ENCODE measurements at regions not wholly inside any gene's neighbourhood (a gene's known extent, or its start where the extent isn't known, plus 50 kb on each side); places are given as distances from the start of the nearest gene placed in this dataset.

- Mint-ChIP-seq H3K36me3 (no peaks in the 10 kb centered on the region), H3K27me3 (ENCODE audit: insufficient read depth, low read depth) (no peaks in the 10 kb centered on the region), H3K4me1 (no peaks in the 10 kb centered on the region), H3K4me3 (no peak overlapping the region), H3K9me3 (peaks cover 2% of the 10 kb centered on the region), H3K27ac (no peak overlapping the region)
- Histone ChIP-seq H3F3A (ENCODE audit: low read depth) (no peaks in the 10 kb centered on the region), H2AFZ (replicated peaks) (no peak overlapping the region), H3K27me3 (no peaks in the 10 kb centered on the region), H3K4me3 (no peak overlapping the region), H3K9ac (no peak overlapping the region), H3K36me3 (no peaks in the 10 kb centered on the region), H3K4me1 (no peaks in the 10 kb centered on the region), H3K4me2 (no peak overlapping the region), H3K9me3 (ENCODE audit: low read depth) (no peaks in the 10 kb centered on the region), H3K79me2 (ENCODE audit: low read depth) (no peaks in the 10 kb centered on the region), H4K20me1 (ENCODE audit: low read depth) (no peaks in the 10 kb centered on the region), H3K27ac (no peak overlapping the region)
- no peak for DNase-seq (ENCODE audit: low spot score)
- TF ChIP-seq EZH2 (IDR thresholded peaks at IDR 0.05): no peak
- TF ChIP-seq EZH2phosphoT487 (IDR thresholded peaks at IDR 0.05): no peak
- TF ChIP-seq, protein P1, sequence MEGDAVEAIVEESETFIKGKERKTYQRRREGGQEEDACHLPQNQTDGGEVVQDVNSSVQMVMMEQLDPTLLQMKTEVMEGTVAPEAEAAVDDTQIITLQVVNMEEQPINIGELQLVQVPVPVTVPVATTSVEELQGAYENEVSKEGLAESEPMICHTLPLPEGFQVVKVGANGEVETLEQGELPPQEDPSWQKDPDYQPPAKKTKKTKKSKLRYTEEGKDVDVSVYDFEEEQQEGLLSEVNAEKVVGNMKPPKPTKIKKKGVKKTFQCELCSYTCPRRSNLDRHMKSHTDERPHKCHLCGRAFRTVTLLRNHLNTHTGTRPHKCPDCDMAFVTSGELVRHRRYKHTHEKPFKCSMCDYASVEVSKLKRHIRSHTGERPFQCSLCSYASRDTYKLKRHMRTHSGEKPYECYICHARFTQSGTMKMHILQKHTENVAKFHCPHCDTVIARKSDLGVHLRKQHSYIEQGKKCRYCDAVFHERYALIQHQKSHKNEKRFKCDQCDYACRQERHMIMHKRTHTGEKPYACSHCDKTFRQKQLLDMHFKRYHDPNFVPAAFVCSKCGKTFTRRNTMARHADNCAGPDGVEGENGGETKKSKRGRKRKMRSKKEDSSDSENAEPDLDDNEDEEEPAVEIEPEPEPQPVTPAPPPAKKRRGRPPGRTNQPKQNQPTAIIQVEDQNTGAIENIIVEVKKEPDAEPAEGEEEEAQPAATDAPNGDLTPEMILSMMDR (IDR thresholded peaks at IDR 0.05): no peak
Observed at GRCh38 chr4:174389439-174389838, 105.7 kb downstream of the CEP44 start.

DNA sequence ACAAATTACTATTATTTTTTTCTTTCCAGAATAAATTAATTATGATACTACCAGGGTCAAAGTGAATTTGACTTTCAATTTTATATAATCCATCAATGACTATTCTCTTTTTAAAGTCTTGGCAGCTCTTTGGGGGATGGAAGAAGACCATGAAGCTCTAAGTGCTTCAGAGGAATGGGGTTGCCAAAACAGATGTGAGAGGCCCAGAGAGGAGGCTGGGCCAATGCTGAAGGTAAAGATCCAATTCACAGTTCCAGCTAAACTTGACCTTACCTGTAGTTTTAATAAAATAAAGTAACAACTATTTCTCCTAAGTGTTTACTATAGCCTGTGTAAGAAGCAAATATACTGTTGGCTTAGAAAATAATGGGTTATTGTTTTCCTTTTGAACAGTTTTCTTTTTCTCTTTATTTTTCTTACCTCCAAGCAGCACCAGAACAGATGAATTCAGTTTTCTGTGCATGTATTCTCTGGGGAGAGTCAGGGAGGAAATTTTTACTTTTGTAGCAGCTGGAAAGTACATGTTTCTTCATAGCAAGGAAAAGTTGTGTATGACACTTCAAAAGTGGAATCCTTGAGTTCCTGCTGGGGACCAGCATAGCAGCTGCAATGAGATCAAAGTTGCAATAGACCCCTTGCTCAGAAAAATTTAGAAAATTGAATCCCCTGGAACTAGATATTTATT, 104.9 kb downstream of the CEP44 start:
- Mint-ChIP-seq H3K36me3 (no peaks in the 10 kb centered on the region), H3K27ac (no peak overlapping the region), H3K4me1 (no peaks in the 10 kb centered on the region), H3K27me3 (ENCODE audit: insufficient read depth, low read depth) (no peaks in the 10 kb centered on the region), H3K9me3 (peaks cover 2% of the 10 kb centered on the region), H3K4me3 (no peak overlapping the region)
- H3F3A ChIP-seq (ENCODE audit: low read depth): no peaks in the 10 kb centered on the region
- DNase-seq (ENCODE audit: low spot score): no peak
- no peaks in the 10 kb centered on the region for H3K4me1 ChIP-seq
- H3K4me3 ChIP-seq: no peak overlapping the region
- no peak overlapping the region for H3K27ac ChIP-seq
- no peaks in the 10 kb centered on the region for H3K27me3 ChIP-seq
- no peak overlapping the region for H2AFZ ChIP-seq (replicated peaks)
- H3K36me3 ChIP-seq: no peaks in the 10 kb centered on the region
- no peaks in the 10 kb centered on the region for H3K9me3 ChIP-seq (ENCODE audit: low read depth)
- no peak overlapping the region for H3K9ac ChIP-seq
- H3K4me2 ChIP-seq: no peak overlapping the region
- no peaks in the 10 kb centered on the region for H4K20me1 ChIP-seq (ENCODE audit: low read depth)
- TF ChIP-seq, protein P1 (IDR thresholded peaks at IDR 0.05): no peak
- TF ChIP-seq EZH2 (IDR thresholded peaks at IDR 0.05) (no peak), EZH2phosphoT487 (IDR thresholded peaks at IDR 0.05) (no peak)
- H3K79me2 ChIP-seq (ENCODE audit: low read depth): no peaks in the 10 kb centered on the region

GRCh38 chr4:174387721-174388120, 104.0 kb downstream of the CEP44 start:
- H3K4me3 ChIP-seq: no peak overlapping the region
- TF ChIP-seq EZH2 (IDR thresholded peaks at IDR 0.05) (no peak), EZH2phosphoT487 (IDR thresholded peaks at IDR 0.05) (no peak)
- TF ChIP-seq, protein P1 (IDR thresholded peaks at IDR 0.05): no peak
- no peak overlapping the region for H2AFZ ChIP-seq (replicated peaks)
- no peaks in the 10 kb centered on the region for H3K36me3 ChIP-seq
- no peaks in the 10 kb centered on the region for H4K20me1 ChIP-seq (ENCODE audit: low read depth)
- DNase-seq (ENCODE audit: low spot score): no peak
- H3K9ac ChIP-seq: no peak overlapping the region
- H3F3A ChIP-seq (ENCODE audit: low read depth): no peaks in the 10 kb centered on the region
- H3K27me3 ChIP-seq: no peaks in the 10 kb centered on the region
- Mint-ChIP-seq H3K4me1 (no peaks in the 10 kb centered on the region), H3K27ac (no peak overlapping the region), H3K4me3 (no peak overlapping the region), H3K27me3 (ENCODE audit: insufficient read depth, low read depth) (no peaks in the 10 kb centered on the region), H3K9me3 (peaks cover 2% of the 10 kb centered on the region), H3K36me3 (no peaks in the 10 kb centered on the region)
- no peaks in the 10 kb centered on the region for H3K79me2 ChIP-seq (ENCODE audit: low read depth)
- no peaks in the 10 kb centered on the region for H3K4me1 ChIP-seq
- no peaks in the 10 kb centered on the region for H3K9me3 ChIP-seq (ENCODE audit: low read depth)
- H3K4me2 ChIP-seq: no peak overlapping the region
- no peak overlapping the region for H3K27ac ChIP-seq
